GM12878 (cell line): ENCODE measurements at regions not wholly inside any gene's neighbourhood (a gene's known extent, or its start where the extent isn't known, plus 50 kb on each side); places are given as distances from the start of the nearest gene placed in this dataset.
A peak's percentile ranks its signal among the peaks of the same experiment; 100 is the strongest.

Experiments used
- ATAC-seq: fragments of 200-7000 bp; cut with Tn5 transposase; 3 replicates; pipeline ENCODE4 v1.9.1; 2020; ENCODE audit warnings: mild to moderate bottlenecking, moderate library complexity
- BruUV-seq: library from RNA; stranded (reverse); fragments of 400-500 nt; replicated peaks from 2 replicates; lab custom pipeline; 2021; lab: Mats Ljungman, UMichigan
- CTCF ChIA-PET: fragments of 300-600 bp; sonication (Branson Sonifier 250); formaldehyde crosslinking; extraction: SDS; loops from one replicate; lab custom pipeline; 2021; ENCODE audit warnings: inconsistent platforms; lab: Yijun Ruan, JAX
- POLR2A ChIA-PET: fragments of 350-600 bp; formaldehyde crosslinking; extraction: SDS; loops from one replicate; lab custom pipeline; 2021; ENCODE audit warnings: inconsistent platforms; lab: Charles Lee
- RAD21 ChIA-PET: fragments of 300-600 bp; sonication (Branson Sonifier 250); formaldehyde crosslinking; loops from one replicate; lab custom pipeline; 2023; ENCODE audit warnings: antibody characterized with exemption; ENCODE audit not compliant: unreplicated experiment; lab: Charles Lee
- SMC1A ChIA-PET: fragments of 300-600 bp; sonication (Branson Sonifier 250); formaldehyde crosslinking; loops from one replicate; lab custom pipeline; 2023; ENCODE audit not compliant: unreplicated experiment, uncharacterized antibody; lab: Charles Lee
- DNase-seq: peaks from one replicate; pipeline ENCODE4 v3.0.0-alpha.2; 2011; ENCODE audit warnings: low read depth, low spot score
- FAIRE-seq: peaks from 3 replicates; lab custom pipeline; 2011; peaks lifted over from hg19 to GRCh38; lab: Jason Lieb, UNC
- H2AFZ ChIP-seq: 2 replicates; pipeline ENCODE4 v1.6.0; 2011; ENCODE audit warnings: low read depth, low read length, control low read depth; ENCODE audit not compliant: control insufficient read depth
- H3K27ac ChIP-seq: 2 replicates; pipeline ENCODE4 v1.5.1; 2011; ENCODE audit warnings: control low read depth; ENCODE audit not compliant: control insufficient read depth, insufficient read depth
- H3K27me3 ChIP-seq, 2 experiments: replicated peaks in 1 of 2; 2 replicates each; pipeline versions ENCODE4 v1.6.0 to v1.6.1; 2011; ENCODE audit warnings: low read length in 1 of 2; ENCODE audit not compliant: control insufficient read depth in 2 of 2, insufficient read depth in 2 of 2
- H3K36me3 ChIP-seq, 2 experiments: 2 replicates each; pipeline ENCODE4 v1.5.1; 2011; ENCODE audit warnings: low read length in 1 of 2; ENCODE audit not compliant: control insufficient read depth in 2 of 2, insufficient read depth in 2 of 2
- H3K4me1 ChIP-seq: 2 replicates; pipeline ENCODE4 v1.6.1; 2011; ENCODE audit warnings: mild to moderate bottlenecking, low read length, moderate library complexity, mixed read lengths; ENCODE audit not compliant: control insufficient read depth, insufficient read depth
- H3K4me2 ChIP-seq: 2 replicates; pipeline ENCODE4 v1.6.0; 2011; ENCODE audit warnings: control low read depth; ENCODE audit not compliant: control insufficient read depth, insufficient read depth
- H3K4me3 ChIP-seq: fragments of 200-600 bp; sonication (generic); 2 replicates; pipeline ENCODE4 v1.5.1; 2016
- H3K79me2 ChIP-seq: 2 replicates; pipeline ENCODE4 v1.6.0; 2011; ENCODE audit warnings: low read length; ENCODE audit not compliant: control insufficient read depth, insufficient read depth
- H3K9ac ChIP-seq: 2 replicates; pipeline ENCODE4 v1.8.0; 2011; ENCODE audit warnings: low read length, control low read depth, mixed read lengths; ENCODE audit not compliant: control insufficient read depth, insufficient read depth
- H3K9me3 ChIP-seq: replicated peaks from 3 replicates; pipeline ENCODE4 v1.5.1; 2011; ENCODE audit warnings: mild to moderate bottlenecking, low read length; ENCODE audit not compliant: control insufficient read depth, insufficient read depth
- H4K20me1 ChIP-seq: 2 replicates; pipeline ENCODE4 v1.6.0; 2011; ENCODE audit not compliant: control insufficient read depth, insufficient read depth
- BMI1 ChIP-seq: fragments of 450-650 bp; IDR thresholded peaks from 2 replicates; pipeline ENCODE4 v1.6.1; 2016; ENCODE audit warnings: mild to moderate bottlenecking, moderate library complexity, borderline replicate concordance
- CBFB ChIP-seq: IDR thresholded peaks from 2 replicates; pipeline ENCODE4 v1.6.1; 2016; ENCODE audit warnings: antibody characterized with exemption, low read depth
- EED ChIP-seq: sonication (generic); IDR thresholded peaks from 2 replicates; pipeline ENCODE4 v1.6.1; 2016; ENCODE audit warnings: antibody characterized with exemption, low read depth
- NR2C2 ChIP-seq: IDR thresholded peaks from 2 replicates; pipeline ENCODE4 v1.6.1; 2011; ENCODE audit warnings: borderline replicate concordance, low read depth; ENCODE audit not compliant: control insufficient read depth, insufficient read length
- SIX5 ChIP-seq: IDR thresholded peaks from 2 replicates; pipeline ENCODE4 v1.6.1; 2011; ENCODE audit warnings: mild to moderate bottlenecking, low read depth, low read length, moderate library complexity; ENCODE audit not compliant: severe bottlenecking
- SPI1 ChIP-seq: IDR thresholded peaks from 2 replicates; pipeline ENCODE4 v1.6.1; 2011; ENCODE audit warnings: low read depth, mild to moderate bottlenecking, low read length, moderate library complexity, borderline replicate concordance; ENCODE audit not compliant: insufficient read depth
- WGBS: methylation state at CpG from one replicate; pipeline ENCODE4 v1.1.6; 2016; ENCODE audit warnings: low lambda C conversion rate; ENCODE audit not compliant: insufficient replicate concordance, insufficient coverage; ENCODE audit errors: missing lambda C conversion rate; 5-methylcytosine and 5-hydroxymethylcytosine counted together
- in situ Hi-C: fragments of 300-500 bp; cut with MboI; formaldehyde crosslinking; loops from 9 replicates; pipeline ENCODE4 v1.14.3; 2018; ENCODE audit warnings: mixed read lengths
- intact Hi-C: fragments of 100-400 bp; cut with micrococcal nuclease; formaldehyde crosslinking; loops from one replicate; pipeline ENCODE4 v1.14.2; 2022; ENCODE audit not compliant: unreplicated experiment

GRCh38 chr20:19903168-19903811, 113.9 kb upstream of the NAA20 start (continued):
- TF ChIP-seq EED (peak; percentile 90), NR2C2 (no peak), SIX5 (no peak)
- TF ChIP-seq, all 136 proteins: peak for 29

GRCh38 chr20:19907326-19908056, 109.7 kb upstream of the NAA20 start:
- H3K79me2 ChIP-seq = no peaks in the 10 kb centered on the region
- POLR2A ChIA-PET = no interaction called here
- WGBS = 48% methylated on average over 3 of the region's 3 CpGs
- ATAC-seq = no peak
- in situ Hi-C loops (no loop called here), intact Hi-C loops (no loop called here)
- H3K9me3 ChIP-seq = no peaks in the 10 kb centered on the region; the same call in 2 of the 3 replicates
- no peak for DNase-seq
- no peak overlapping the region for H3K9ac ChIP-seq
- no peak for FAIRE-seq
- H4K20me1 ChIP-seq = no peaks in the 10 kb centered on the region
- no peaks in the 10 kb centered on the region for H3K36me3 ChIP-seq
- CTCF ChIA-PET = interaction anchor here (1.1 to 2.8 kb wide), 2 partner anchors 12 to 87 kb away, joined by 5 to 11 read pairs; no protein-coding TSS in a partner anchor
- H3K4me3 ChIP-seq = no peak overlapping the region
- H2AFZ ChIP-seq = no peak overlapping the region
- BruUV-seq = no TSS peak
- H3K27me3 ChIP-seq = no peaks in the 10 kb centered on the region
- RAD21 ChIA-PET = interaction anchor here (1.1 to 6.3 kb wide), 2 partner anchors 30 to 87 kb away, joined by 3 to 42 read pairs; no protein-coding TSS in a partner anchor
- H3K4me1 ChIP-seq = peaks cover 15% of the 10 kb centered on the region
- H3K4me2 ChIP-seq = no peak overlapping the region
- SMC1A ChIA-PET = interaction anchor here (0.8 to 5.8 kb wide), 6 partner anchors 8 to 86 kb away, joined by 3 to 67 read pairs (median 5); no protein-coding TSS in a partner anchor
- H3K27ac ChIP-seq = no peak overlapping the region
- TF ChIP-seq CBFB (no peak), BMI1 (no peak), SPI1 (no peak)
